HepG2 (cell line): ENCODE measurements at regions not wholly inside any gene's neighbourhood (a gene's known extent, or its start where the extent isn't known, plus 50 kb on each side); places are given as distances from the start of the nearest gene placed in this dataset.

Experiments
- ATAC-seq: fragments of 200-7000 bp; cut with Tn5 transposase; 3 replicates; pipeline ENCODE4 v1.9.1; 2020; ENCODE audit warnings: mild to moderate bottlenecking, moderate library complexity
- BruUV-seq: library from RNA; stranded (reverse); fragments of 400-500 nt; replicated peaks from 2 replicates; lab custom pipeline; 2021; lab: Mats Ljungman, UMichigan
- CTCF ChIA-PET: fragments of 300-600 bp; formaldehyde crosslinking; extraction: SDS; loops from one replicate; lab custom pipeline; 2021; ENCODE audit warnings: low total read pairs, inconsistent platforms, low intra/inter-chr PET ratio; lab: Yijun Ruan, JAX
- POLR2A ChIA-PET: fragments of 350-600 bp; sonication (Branson Sonifier 250); formaldehyde crosslinking; loops from one replicate; lab custom pipeline; 2020; ENCODE audit warnings: antibody characterized with exemption, inconsistent platforms; lab: Yijun Ruan, JAX
- DNase-seq: peaks from one replicate; pipeline ENCODE4 v3.0.0-alpha.2; 2015; ENCODE audit warnings: low spot score
- FAIRE-seq: peaks from 3 replicates; lab custom pipeline; 2011; peaks lifted over from hg19 to GRCh38; lab: Jason Lieb, UNC
- H2AFZ ChIP-seq: one replicate; pipeline ENCODE4 v1.6.1; 2011; ENCODE audit warnings: low read length, inconsistent platforms
- H3K27ac ChIP-seq: fragments of 300-600 bp; 3 replicates; pipeline ENCODE4 v1.8.0; 2011; ENCODE audit warnings: mixed run types, mild to moderate bottlenecking, mixed read lengths, low read length, inconsistent platforms; ENCODE audit not compliant: insufficient read depth; ENCODE audit errors: extremely low read length
- H3K27me3 ChIP-seq, 2 experiments: fragments of 200-600 bp in 1 of 2; 2 replicates in 1 of 2; 3 replicates in 1 of 2; pipeline versions ENCODE4 v1.6.0 to v1.8.0; 2011; ENCODE audit warnings: low read length in 2 of 2, mild to moderate bottlenecking in 2 of 2, moderate library complexity in 2 of 2, inconsistent platforms in 1 of 2; ENCODE audit not compliant: insufficient read depth in 2 of 2, control insufficient read depth in 1 of 2
- H3K36me3 ChIP-seq, 2 experiments: fragments of 200-600 bp in 1 of 2; replicated peaks in 1 of 2; 2 replicates in 1 of 2; 3 replicates in 1 of 2; pipeline versions ENCODE4 v1.5.1 to v1.8.0; 2011; ENCODE audit warnings: low read length in 2 of 2, inconsistent platforms in 1 of 2; ENCODE audit not compliant: insufficient read depth in 2 of 2, control insufficient read depth in 1 of 2
- H3K4me1 ChIP-seq: 2 replicates; pipeline ENCODE4 v1.5.1; 2012; ENCODE audit warnings: low read length, inconsistent platforms; ENCODE audit not compliant: insufficient read depth
- H3K4me2 ChIP-seq: 2 replicates; pipeline ENCODE4 v1.6.0; 2011; ENCODE audit warnings: low read depth, low read length, inconsistent platforms
- H3K4me3 ChIP-seq, 3 experiments: fragments of 200-600 bp in 1 of 3; sonication (generic), shearing (Covaris generic) in 1 of 3; replicated peaks in 1 of 3; 2 replicates each; pipeline ENCODE4 v1.5.1; 2011 to 2016; ENCODE audit warnings: low read length in 3 of 3, inconsistent platforms in 2 of 3, low read depth in 2 of 3, mild to moderate bottlenecking in 2 of 3, control low read depth in 1 of 3, mixed read lengths in 1 of 3; ENCODE audit not compliant: insufficient read depth in 1 of 3
- H3K79me2 ChIP-seq: one replicate; pipeline ENCODE4 v1.6.1; 2011; ENCODE audit warnings: low read length, inconsistent platforms; ENCODE audit not compliant: insufficient read depth
- H3K9ac ChIP-seq: 2 replicates; pipeline ENCODE4 v1.6.0; 2011; ENCODE audit warnings: mild to moderate bottlenecking, low read depth, low read length, inconsistent platforms; ENCODE audit not compliant: insufficient read depth
- H3K9me3 ChIP-seq: 2 replicates; pipeline ENCODE4 v1.5.1; 2012; ENCODE audit warnings: mild to moderate bottlenecking, low read length
- H4K20me1 ChIP-seq: 2 replicates; pipeline ENCODE4 v1.6.0; 2011; ENCODE audit warnings: inconsistent platforms, mild to moderate bottlenecking, low read length, moderate library complexity; ENCODE audit not compliant: insufficient read depth
- FIP1L1 ChIP-seq: fragments of 200-400 bp; formaldehyde crosslinking; IDR thresholded peaks from 2 replicates; pipeline ENCODE4 v1.6.1; 2018; ENCODE audit warnings: low read depth, mild to moderate bottlenecking, low read length, moderate library complexity, borderline replicate concordance; ENCODE audit not compliant: insufficient read depth
- FLYWCH1 ChIP-seq: sonication (generic); formaldehyde crosslinking; IDR thresholded peaks from 2 replicates; pipeline ENCODE4 v1.8.1; 2023; ENCODE audit warnings: mild to moderate bottlenecking, missing genetic modification reagents
- FOXM1 ChIP-seq: sonication (generic); formaldehyde crosslinking; IDR thresholded peaks from 2 replicates; pipeline ENCODE4 v1.5.0; 2020; ENCODE audit warnings: missing genetic modification reagents
- HNF4A ChIP-seq: sonication (generic); formaldehyde crosslinking; IDR thresholded peaks from 2 replicates; pipeline ENCODE4 v1.4.0; 2020; ENCODE audit warnings: missing genetic modification reagents
- KDM3A ChIP-seq: IDR thresholded peaks from 2 replicates; pipeline ENCODE4 v1.6.1; 2018; ENCODE audit warnings: low read depth, missing compliant biosample characterization
- SMARCC2 ChIP-seq: fragments of 450-650 bp; IDR thresholded peaks from 2 replicates; pipeline ENCODE4 v1.6.1; 2017; ENCODE audit warnings: antibody characterized with exemption, mild to moderate bottlenecking
- TOE1 ChIP-seq: sonication (generic); formaldehyde crosslinking; IDR thresholded peaks from 2 replicates; pipeline ENCODE4 v1.4.0; 2020; ENCODE audit warnings: mild to moderate bottlenecking, missing genetic modification reagents
- TRIM22 ChIP-seq: fragments of 450-650 bp; IDR thresholded peaks from 2 replicates; pipeline ENCODE4 v1.6.1; 2017
- ZNF282 ChIP-seq: fragments of 450-650 bp; IDR thresholded peaks from 2 replicates; pipeline ENCODE4 v1.6.1; 2018; ENCODE audit not compliant: partially characterized antibody
- ZNF570 ChIP-seq: sonication (generic); formaldehyde crosslinking; IDR thresholded peaks from 2 replicates; pipeline ENCODE4 v1.4.0; 2020; ENCODE audit warnings: mild to moderate bottlenecking, missing genetic modification reagents, borderline replicate concordance
- ZNF609 ChIP-seq: sonication (generic); formaldehyde crosslinking; IDR thresholded peaks from 2 replicates; pipeline ENCODE4 v1.4.0; 2020; ENCODE audit warnings: mild to moderate bottlenecking, missing genetic modification reagents, borderline replicate concordance
- ZNF770 ChIP-seq: sonication (generic); formaldehyde crosslinking; IDR thresholded peaks from 2 replicates; pipeline ENCODE4 v1.5.0; 2020; ENCODE audit warnings: mild to moderate bottlenecking, missing genetic modification reagents
- ZSCAN25 ChIP-seq: sonication (generic); formaldehyde crosslinking; IDR thresholded peaks from 2 replicates; pipeline ENCODE4 v1.8.0; 2022; ENCODE audit warnings: mild to moderate bottlenecking, missing genetic modification reagents
- WGBS: methylation state at CpG from one replicate; pipeline ENCODE4 v1.1.6; 2017; ENCODE audit warnings: low lambda C conversion rate; 5-methylcytosine and 5-hydroxymethylcytosine counted together
- in situ Hi-C: cut with HindIII; loops from 2 replicates; pipeline ENCODE4 v1.10.0; 2017; ENCODE audit warnings: low pct_unique_long_range_greater_than_20kb; ENCODE audit not compliant: extremely low pct_ligation_motif_present
- intact Hi-C: fragments of 100-400 bp; cut with micrococcal nuclease; formaldehyde crosslinking; loops from one replicate; pipeline ENCODE4 v1.10.0; 2022; ENCODE audit not compliant: unreplicated experiment

- Histone ChIP-seq H3K27ac (no peak overlapping the region), H3K79me2 (no peaks in the 10 kb centered on the region), H3K9me3 (no peaks in the 10 kb centered on the region), H4K20me1 (no peaks in the 10 kb centered on the region), H3K27me3 (no peaks in the 10 kb centered on the region), H3K4me3 (no peak overlapping the region), H3K4me1 (no peaks in the 10 kb centered on the region), H3K9ac (no peak overlapping the region), H3K4me2 (no peak overlapping the region), H3K36me3 (no peaks in the 10 kb centered on the region), H2AFZ (no peak overlapping the region)
- ChIA-PET CTCF (no interaction called here), POLR2A (no interaction called here)
- BruUV-seq: no TSS peak
- 6% methylated on average over 1 of the region's 1 CpG for WGBS
- in situ Hi-C loops (no loop called here), intact Hi-C loops (no loop called here)
- DNase-seq (no peak), ATAC-seq (no peak), FAIRE-seq (no peak)
- TF ChIP-seq KDM3A (CRISPR knock-in tag): no peak
- TF ChIP-seq FLYWCH1 (CRISPR knock-in tag): no peak
- no peak for TF ChIP-seq TOE1 (CRISPR knock-in tag)
- no peak for TF ChIP-seq ZNF770
- TF ChIP-seq HNF4A (CRISPR knock-in tag): no peak
- no peak for TF ChIP-seq FOXM1
- no peak for TF ChIP-seq SMARCC2
- TF ChIP-seq ZNF609 (CRISPR knock-in tag): no peak
- TF ChIP-seq FIP1L1: no peak
- no peak for TF ChIP-seq TRIM22
- TF ChIP-seq ZSCAN25 (CRISPR knock-in tag): no peak
- TF ChIP-seq ZNF570 (CRISPR knock-in tag): no peak
- TF ChIP-seq ZNF282: no peak
These were observed 197.0 kb upstream of the E2F8 start for GRCh38 chr11:19437760-19438159.
